HUDEP-2 (cell line): ENCODE measurements at regions not wholly inside any gene's neighbourhood (a gene's known extent, or its start where the extent isn't known, plus 50 kb on each side); places are given as distances from the start of the nearest gene placed in this dataset.

Experiments
- DNase-seq, 76 experiments: peaks; one replicate each; lab custom pipeline; 2025; ENCODE audit not compliant: unreplicated experiment in 76 of 76; lab: John Stamatoyannopoulos, UW

- no peak for DNase-seq
Measured at GRCh38 chr7:21353388-21353780, 74.5 kb upstream of the SP4 start.

- no peak for DNase-seq
Measured at GRCh38 chr7:21354284-21354683, 73.6 kb upstream of the SP4 start.

GRCh38 chr7:21355406-21355874 lies 72.4 kb upstream of the SP4 start:
- peak in 54 of 76 experiments; percentile 3 to 77 (median 41) for DNase-seq

- peak in 1 of 76 experiments; percentile 22 for DNase-seq
Measured at GRCh38 chr7:21356616-21357015, 71.3 kb upstream of the SP4 start.

GRCh38 chr7:21357151-21358097 lies 70.5 kb upstream of the SP4 start:
- peak in 66 of 76 experiments; percentile 11 to 91 (median 60) for DNase-seq

- DNase-seq: no peak
Measured at GRCh38 chr7:21358648-21359047, 69.2 kb upstream of the SP4 start.

GRCh38 chr7:21359163-21359562 lies 68.7 kb upstream of the SP4 start:
- no peak for DNase-seq

- peak in 66 of 76 experiments; percentile 12 to 88 (median 46) for DNase-seq
Measured at GRCh38 chr7:21361413-21362125, 66.3 kb upstream of the SP4 start.

- DNase-seq: no peak
Measured at GRCh38 chr7:21364801-21365271, 63.0 kb upstream of the SP4 start.

- peak in 19 of 76 experiments; percentile 4 to 48 (median 26) for DNase-seq
Measured at GRCh38 chr7:21365866-21366624, 61.8 kb upstream of the SP4 start.

GRCh38 chr7:21367081-21367480 lies 60.8 kb upstream of the SP4 start:
- no peak for DNase-seq

GRCh38 chr7:21367537-21367936 lies 60.3 kb upstream of the SP4 start:
- no peak for DNase-seq

- DNase-seq: no peak
Measured at GRCh38 chr7:21368317-21368716, 59.6 kb upstream of the SP4 start.

- no peak for DNase-seq
Measured at GRCh38 chr7:21370283-21370982, 57.5 kb upstream of the SP4 start.

GRCh38 chr7:21371360-21371759 lies 56.5 kb upstream of the SP4 start:
- no peak for DNase-seq

GRCh38 chr7:21373031-21373430 lies 54.9 kb upstream of the SP4 start:
- DNase-seq: peak in 8 of 76 experiments; percentile 12 to 46 (median 17)

- no peak for DNase-seq
Measured at GRCh38 chr7:21374134-21374533, 53.7 kb upstream of the SP4 start.

GRCh38 chr7:21377545-21377944 lies 50.3 kb upstream of the SP4 start:
- DNase-seq: no peak
